ENCODE measurements at regions not wholly inside any gene's neighbourhood (a gene's known extent, or its start where the extent isn't known, plus 50 kb on each side); places are given as distances from the start of the nearest gene placed in this dataset.

- no peak for TF ChIP-seq CTCF (IDR thresholded peaks at IDR 0.05; ENCODE audit: extremely low read depth, missing control alignments)
- DNase-seq (ENCODE audit: low spot score): no peak
Observed at GRCh38 chr10:64450312-64450711, 929.1 kb downstream of the REEP3 start.

- no peak for TF ChIP-seq CTCF (IDR thresholded peaks at IDR 0.05; ENCODE audit: extremely low read depth, missing control alignments)
- no peak for DNase-seq (ENCODE audit: low spot score)
Observed at GRCh38 chr10:64454962-64455361, 933.8 kb downstream of the REEP3 start.

- no peak for TF ChIP-seq CTCF (IDR thresholded peaks at IDR 0.05; ENCODE audit: extremely low read depth, missing control alignments)
- DNase-seq (ENCODE audit: low spot score): no peak
Observed at GRCh38 chr10:64458306-64458705, 937.1 kb downstream of the REEP3 start.

- no peak for TF ChIP-seq CTCF (IDR thresholded peaks at IDR 0.05; ENCODE audit: extremely low read depth, missing control alignments)
Observed at GRCh38 chr10:64463406-64463805, 942.2 kb downstream of the REEP3 start.

GRCh38 chr10:64465653-64466052 lies 944.5 kb downstream of the REEP3 start:
- TF ChIP-seq CTCF (IDR thresholded peaks at IDR 0.05; ENCODE audit: extremely low read depth, missing control alignments): no peak
- no peak for DNase-seq (ENCODE audit: low spot score)

More at GRCh38 chr10:64463406-64463805, 942.2 kb downstream of the REEP3 start:
- DNase-seq (ENCODE audit: low spot score): no peak

- no peak for DNase-seq (ENCODE audit: low spot score)
- TF ChIP-seq CTCF (IDR thresholded peaks at IDR 0.05; ENCODE audit: extremely low read depth, missing control alignments): no peak
Observed at GRCh38 chr10:64468219-64468618, 947.0 kb downstream of the REEP3 start.

- TF ChIP-seq CTCF (IDR thresholded peaks at IDR 0.05; ENCODE audit: extremely low read depth, missing control alignments): no peak
- no peak for DNase-seq (ENCODE audit: low spot score)
Observed at GRCh38 chr10:64476506-64476905, 955.3 kb downstream of the REEP3 start.

Measured in GM20000 (cell line).